Liver (tissue), 3 donors: ENCODE measurements at regions not wholly inside any gene's neighbourhood (a gene's known extent, or its start where the extent isn't known, plus 50 kb on each side); places are given as distances from the start of the nearest gene placed in this dataset.

Source experiments
- EGR1 ChIP-seq, 2 donors: IDR thresholded peaks; 2 replicates each; pipeline ENCODE4 v1.6.1; 2016 to 2018; ENCODE audit warnings: antibody characterized with exemption in 2 of 2, low read depth in 2 of 2
- FOXA1 ChIP-seq: IDR thresholded peaks from 2 replicates; pipeline ENCODE4 v1.6.1; 2016; ENCODE audit warnings: antibody characterized with exemption
- GABPA ChIP-seq, 2 donors: IDR thresholded peaks in 1 of 2; conservative IDR thresholded peaks in 1 of 2; 2 replicates each; pipeline ENCODE4 v1.6.1; 2016; ENCODE audit warnings: antibody characterized with exemption in 2 of 2, mild to moderate bottlenecking in 1 of 2, moderate library complexity in 1 of 2
- JUND ChIP-seq, 2 donors: IDR thresholded peaks; 2 replicates each; pipeline ENCODE4 v1.6.1; 2016; ENCODE audit warnings: antibody characterized with exemption in 2 of 2
- RXRA ChIP-seq, 2 donors: IDR thresholded peaks; 2 replicates each; pipeline ENCODE4 v1.6.1; 2017 to 2018; ENCODE audit warnings: antibody characterized with exemption in 2 of 2, mild to moderate bottlenecking in 1 of 2
- SP1 ChIP-seq: IDR thresholded peaks from 2 replicates; pipeline ENCODE4 v1.6.1; 2018; ENCODE audit warnings: antibody characterized with exemption, mild to moderate bottlenecking
- TAF1 ChIP-seq: conservative IDR thresholded peaks from 2 replicates; pipeline ENCODE4 v1.6.1; 2016; ENCODE audit warnings: antibody characterized with exemption, mild to moderate bottlenecking
- TF ChIP-seq, protein P1 (sequence below): fragments of 150-350 bp; IDR thresholded peaks from 2 replicates; pipeline ENCODE4 v1.5.1; 2017; ENCODE audit warnings: improper control_type of control experiment, low read depth, low read length; ENCODE audit not compliant: missing input control
- TF ChIP-seq, protein P2 (sequence below): IDR thresholded peaks from 2 replicates; pipeline ENCODE4 v1.6.1; 2016; ENCODE audit warnings: antibody characterized with exemption
- TF ChIP-seq, protein P3 (sequence below): IDR thresholded peaks from 2 replicates; pipeline ENCODE4 v1.6.1; 2016; ENCODE audit warnings: antibody characterized with exemption, mild to moderate bottlenecking
- TF ChIP-seq, protein P4 (sequence below): IDR thresholded peaks from 2 replicates; pipeline ENCODE4 v1.6.1; 2016; ENCODE audit warnings: antibody characterized with exemption
- TF ChIP-seq, protein P5 (sequence below): IDR thresholded peaks from 2 replicates; pipeline ENCODE4 v1.6.1; 2016; ENCODE audit warnings: antibody characterized with exemption
- donor health status: healthy.
- donor health status: healthy.

DNA sequence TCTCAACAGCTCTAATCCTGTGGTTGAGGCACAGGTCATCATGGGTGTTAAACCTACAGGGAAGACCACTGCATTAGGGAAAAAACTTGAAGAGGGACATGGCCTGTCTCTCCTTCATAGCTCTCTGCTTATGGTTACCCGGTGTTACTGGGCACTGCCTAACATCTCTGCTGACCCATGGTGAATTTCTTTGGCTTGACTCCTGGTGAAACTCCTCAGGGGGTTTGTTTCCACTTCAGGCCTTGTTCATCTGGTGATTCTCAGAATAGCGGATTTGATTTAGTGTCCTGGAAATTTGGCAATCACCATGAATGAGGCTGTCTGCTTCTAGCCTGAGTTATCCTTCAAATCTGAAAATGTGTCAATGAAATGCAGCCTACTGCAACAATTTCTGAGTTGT, 114.4 kb downstream of the ZNF518B start:
- TF ChIP-seq, protein P1, sequence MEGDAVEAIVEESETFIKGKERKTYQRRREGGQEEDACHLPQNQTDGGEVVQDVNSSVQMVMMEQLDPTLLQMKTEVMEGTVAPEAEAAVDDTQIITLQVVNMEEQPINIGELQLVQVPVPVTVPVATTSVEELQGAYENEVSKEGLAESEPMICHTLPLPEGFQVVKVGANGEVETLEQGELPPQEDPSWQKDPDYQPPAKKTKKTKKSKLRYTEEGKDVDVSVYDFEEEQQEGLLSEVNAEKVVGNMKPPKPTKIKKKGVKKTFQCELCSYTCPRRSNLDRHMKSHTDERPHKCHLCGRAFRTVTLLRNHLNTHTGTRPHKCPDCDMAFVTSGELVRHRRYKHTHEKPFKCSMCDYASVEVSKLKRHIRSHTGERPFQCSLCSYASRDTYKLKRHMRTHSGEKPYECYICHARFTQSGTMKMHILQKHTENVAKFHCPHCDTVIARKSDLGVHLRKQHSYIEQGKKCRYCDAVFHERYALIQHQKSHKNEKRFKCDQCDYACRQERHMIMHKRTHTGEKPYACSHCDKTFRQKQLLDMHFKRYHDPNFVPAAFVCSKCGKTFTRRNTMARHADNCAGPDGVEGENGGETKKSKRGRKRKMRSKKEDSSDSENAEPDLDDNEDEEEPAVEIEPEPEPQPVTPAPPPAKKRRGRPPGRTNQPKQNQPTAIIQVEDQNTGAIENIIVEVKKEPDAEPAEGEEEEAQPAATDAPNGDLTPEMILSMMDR: no peak
- TF ChIP-seq, protein P2, sequence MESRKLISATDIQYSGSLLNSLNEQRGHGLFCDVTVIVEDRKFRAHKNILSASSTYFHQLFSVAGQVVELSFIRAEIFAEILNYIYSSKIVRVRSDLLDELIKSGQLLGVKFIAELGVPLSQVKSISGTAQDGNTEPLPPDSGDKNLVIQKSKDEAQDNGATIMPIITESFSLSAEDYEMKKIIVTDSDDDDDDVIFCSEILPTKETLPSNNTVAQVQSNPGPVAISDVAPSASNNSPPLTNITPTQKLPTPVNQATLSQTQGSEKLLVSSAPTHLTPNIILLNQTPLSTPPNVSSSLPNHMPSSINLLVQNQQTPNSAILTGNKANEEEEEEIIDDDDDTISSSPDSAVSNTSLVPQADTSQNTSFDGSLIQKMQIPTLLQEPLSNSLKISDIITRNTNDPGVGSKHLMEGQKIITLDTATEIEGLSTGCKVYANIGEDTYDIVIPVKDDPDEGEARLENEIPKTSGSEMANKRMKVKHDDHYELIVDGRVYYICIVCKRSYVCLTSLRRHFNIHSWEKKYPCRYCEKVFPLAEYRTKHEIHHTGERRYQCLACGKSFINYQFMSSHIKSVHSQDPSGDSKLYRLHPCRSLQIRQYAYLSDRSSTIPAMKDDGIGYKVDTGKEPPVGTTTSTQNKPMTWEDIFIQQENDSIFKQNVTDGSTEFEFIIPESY: no peak
- TF ChIP-seq, protein P3, sequence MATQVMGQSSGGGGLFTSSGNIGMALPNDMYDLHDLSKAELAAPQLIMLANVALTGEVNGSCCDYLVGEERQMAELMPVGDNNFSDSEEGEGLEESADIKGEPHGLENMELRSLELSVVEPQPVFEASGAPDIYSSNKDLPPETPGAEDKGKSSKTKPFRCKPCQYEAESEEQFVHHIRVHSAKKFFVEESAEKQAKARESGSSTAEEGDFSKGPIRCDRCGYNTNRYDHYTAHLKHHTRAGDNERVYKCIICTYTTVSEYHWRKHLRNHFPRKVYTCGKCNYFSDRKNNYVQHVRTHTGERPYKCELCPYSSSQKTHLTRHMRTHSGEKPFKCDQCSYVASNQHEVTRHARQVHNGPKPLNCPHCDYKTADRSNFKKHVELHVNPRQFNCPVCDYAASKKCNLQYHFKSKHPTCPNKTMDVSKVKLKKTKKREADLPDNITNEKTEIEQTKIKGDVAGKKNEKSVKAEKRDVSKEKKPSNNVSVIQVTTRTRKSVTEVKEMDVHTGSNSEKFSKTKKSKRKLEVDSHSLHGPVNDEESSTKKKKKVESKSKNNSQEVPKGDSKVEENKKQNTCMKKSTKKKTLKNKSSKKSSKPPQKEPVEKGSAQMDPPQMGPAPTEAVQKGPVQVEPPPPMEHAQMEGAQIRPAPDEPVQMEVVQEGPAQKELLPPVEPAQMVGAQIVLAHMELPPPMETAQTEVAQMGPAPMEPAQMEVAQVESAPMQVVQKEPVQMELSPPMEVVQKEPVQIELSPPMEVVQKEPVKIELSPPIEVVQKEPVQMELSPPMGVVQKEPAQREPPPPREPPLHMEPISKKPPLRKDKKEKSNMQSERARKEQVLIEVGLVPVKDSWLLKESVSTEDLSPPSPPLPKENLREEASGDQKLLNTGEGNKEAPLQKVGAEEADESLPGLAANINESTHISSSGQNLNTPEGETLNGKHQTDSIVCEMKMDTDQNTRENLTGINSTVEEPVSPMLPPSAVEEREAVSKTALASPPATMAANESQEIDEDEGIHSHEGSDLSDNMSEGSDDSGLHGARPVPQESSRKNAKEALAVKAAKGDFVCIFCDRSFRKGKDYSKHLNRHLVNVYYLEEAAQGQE: no peak
- TF ChIP-seq FOXA1 (no peak), JUND (IDR thresholded peaks at IDR 0.05) (no peak), TAF1 (no peak), RXRA (IDR thresholded peaks at IDR 0.05) (no peak), GABPA (IDR thresholded peaks at IDR 0.05 in 1 of 2, conservative IDR thresholded peaks at IDR 0.05 in 1 of 2) (no peak), EGR1 (IDR thresholded peaks at IDR 0.05; ENCODE audit: low read depth in 2 of 2) (no peak), SP1 (no peak)
- TF ChIP-seq, protein P4, sequence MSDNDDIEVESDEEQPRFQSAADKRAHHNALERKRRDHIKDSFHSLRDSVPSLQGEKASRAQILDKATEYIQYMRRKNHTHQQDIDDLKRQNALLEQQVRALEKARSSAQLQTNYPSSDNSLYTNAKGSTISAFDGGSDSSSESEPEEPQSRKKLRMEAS: no peak
- TF ChIP-seq, protein P5, sequence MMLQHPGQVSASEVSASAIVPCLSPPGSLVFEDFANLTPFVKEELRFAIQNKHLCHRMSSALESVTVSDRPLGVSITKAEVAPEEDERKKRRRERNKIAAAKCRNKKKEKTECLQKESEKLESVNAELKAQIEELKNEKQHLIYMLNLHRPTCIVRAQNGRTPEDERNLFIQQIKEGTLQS: no peak
